ENCODE measurements at regions not wholly inside any gene's neighbourhood (a gene's known extent, or its start where the extent isn't known, plus 50 kb on each side); places are given as distances from the start of the nearest gene placed in this dataset.

- Histone ChIP-seq H2BK20ac (ENCODE audit: low read length) (no peak overlapping the region), H3K36me3 (ENCODE audit: control insufficient read depth in 2 of 4, insufficient read depth in 4 of 4, low read length in 3 of 4) (no peaks in the 10 kb centered on the region), H4K20me1 (replicated peaks in 1 of 2; ENCODE audit: control insufficient read depth in 1 of 2, insufficient read depth in 2 of 2, low read length in 2 of 2) (no peaks in the 10 kb centered on the region), H2BK15ac (ENCODE audit: low read length) (no peak overlapping the region), H4K5ac (ENCODE audit: insufficient read length, low read depth, low read length) (no peak overlapping the region), H4K91ac (replicated peaks; ENCODE audit: insufficient read length, low read length) (no peak overlapping the region), H3K23ac (ENCODE audit: insufficient read length) (no peak overlapping the region), H3K27me3 (replicated peaks in 1 of 4; ENCODE audit: control insufficient read depth in 3 of 4, extremely low read depth in 1 of 4, insufficient read depth in 3 of 4, low read length in 3 of 4) (no peaks in the 10 kb centered on the region), H2AFZ (ENCODE audit: low read length) (peak overlapping the region; percentile 32; the same call in 1 of the 2 replicates), H2AK5ac (ENCODE audit: low read depth, low read length) (no peak overlapping the region), H3K14ac (ENCODE audit: insufficient read length) (no peak overlapping the region), H2BK120ac (replicated peaks; ENCODE audit: low read depth, low read length) (no peak overlapping the region), H3K56ac (replicated peaks; ENCODE audit: insufficient read length, low read depth, low read length) (no peak overlapping the region), H3K79me1 (ENCODE audit: low read depth, low read length) (no peaks in the 10 kb centered on the region), H3K18ac (ENCODE audit: extremely low read depth, low read length) (no peak overlapping the region), H3K27ac (ENCODE audit: low read depth, low read length) (no peak overlapping the region), H3K4me3 (ENCODE audit: extremely low read depth in 1 of 4, insufficient read depth in 2 of 4, low read depth in 3 of 4, low read length in 4 of 4) (no peak overlapping the region), H3K4me2 (ENCODE audit: insufficient read depth in 1 of 2, low read depth in 2 of 2, low read length in 2 of 2) (no peak overlapping the region), H3K4me1 (replicated peaks in 1 of 4; ENCODE audit: control insufficient read depth in 3 of 4, insufficient read depth in 4 of 4, low read length in 3 of 4) (no peaks in the 10 kb centered on the region), H2BK5ac (ENCODE audit: low read depth, low read length) (no peak overlapping the region), H3K9ac (replicated peaks in 1 of 4; ENCODE audit: extremely low read depth in 1 of 4, low read depth in 3 of 4, low read length in 3 of 4) (no peak overlapping the region), H4K8ac (ENCODE audit: extremely low read depth, insufficient read depth, low read length) (no peak overlapping the region), H3K79me2 (ENCODE audit: control insufficient read depth in 1 of 2, insufficient read depth in 2 of 2, low read length in 2 of 2) (no peaks in the 10 kb centered on the region), H3K9me3 (ENCODE audit: insufficient read depth in 2 of 2, low read depth in 1 of 2, low read length in 1 of 2) (peaks cover 0 to 4% of the 10 kb centered on the region in 2 experiments; a peak in 1 of 4 replicates), H3K23me2 (ENCODE audit: low read depth, low read length) (no peaks in the 10 kb centered on the region), H3K4ac (replicated peaks; ENCODE audit: insufficient read length, low read depth, low read length) (no peak overlapping the region), H2BK12ac (ENCODE audit: low read depth, low read length) (no peak overlapping the region)
- DNase-seq (ENCODE audit: low read depth in 1 of 2, low spot score in 2 of 2) (no peak), FAIRE-seq (no peak)
- ChIA-PET CTCF (ENCODE audit: partially characterized antibody) (interaction anchor here (0.6 to 2.1 kb wide), 3 partner anchors 9 to 83 kb away, joined by 3 to 5 read pairs (median 4); no protein-coding TSS in a partner anchor), POLR2A (ENCODE audit: partially characterized antibody) (no interaction called here)
- WGBS, 2 experiments (ENCODE audit: extremely low coverage in 1 of 2, insufficient coverage in 1 of 2, insufficient read length in 1 of 2, insufficient replicate concordance in 2 of 2, low coverage in 1 of 2, low lambda C conversion rate in 2 of 2, missing lambda C conversion rate in 1 of 2): 74% methylated on average over 7 of the region's 7 CpGs; no CpG with 5 or more reads in 1 of the 2 experiments
- TF ChIP-seq CREB1 (IDR thresholded peaks at IDR 0.05) (no peak), TCF12 (IDR thresholded peaks at IDR 0.05; ENCODE audit: low read depth, low read length) (no peak), CBX8 (IDR thresholded peaks at IDR 0.05; ENCODE audit: borderline replicate concordance, low read depth, low read length) (no peak), POLR2A (IDR thresholded peaks at IDR 0.05; ENCODE audit: control extremely low read depth in 1 of 2, low read depth in 2 of 2, low read length in 2 of 2) (no peak), MAFK (IDR thresholded peaks at IDR 0.05; ENCODE audit: low read depth, low read length) (no peak), POU5F1 (IDR thresholded peaks at IDR 0.05; ENCODE audit: low read depth, low read length) (no peak), CTBP2 (IDR thresholded peaks at IDR 0.05; ENCODE audit: borderline replicate concordance, insufficient read depth, insufficient read length, low read length) (no peak), KDM4A (IDR thresholded peaks at IDR 0.05; ENCODE audit: low read depth, low read length, severe bottlenecking) (no peak), TBP (IDR thresholded peaks at IDR 0.05; ENCODE audit: low read depth, low read length) (no peak), FOSL1 (IDR thresholded peaks at IDR 0.05; ENCODE audit: insufficient read depth, low read depth, low read length) (no peak), RXRA (IDR thresholded peaks at IDR 0.05; ENCODE audit: insufficient read depth, low read depth, low read length) (no peak), EZH2 (IDR thresholded peaks at IDR 0.05; ENCODE audit: low read depth, low read length, severe bottlenecking) (no peak), RFX5 (IDR thresholded peaks at IDR 0.05; ENCODE audit: borderline replicate concordance, low read depth, low read length) (no peak), PHF8 (conservative IDR thresholded peaks at IDR 0.05; ENCODE audit: low read depth, low read length) (no peak)
These were observed 197.7 kb downstream of the CD47 start for GRCh38 chr3:107892955-107893624.
